ENCODE measurements at regions not wholly inside any gene's neighbourhood (a gene's known extent, or its start where the extent isn't known, plus 50 kb on each side); places are given as distances from the start of the nearest gene placed in this dataset.

DNA sequence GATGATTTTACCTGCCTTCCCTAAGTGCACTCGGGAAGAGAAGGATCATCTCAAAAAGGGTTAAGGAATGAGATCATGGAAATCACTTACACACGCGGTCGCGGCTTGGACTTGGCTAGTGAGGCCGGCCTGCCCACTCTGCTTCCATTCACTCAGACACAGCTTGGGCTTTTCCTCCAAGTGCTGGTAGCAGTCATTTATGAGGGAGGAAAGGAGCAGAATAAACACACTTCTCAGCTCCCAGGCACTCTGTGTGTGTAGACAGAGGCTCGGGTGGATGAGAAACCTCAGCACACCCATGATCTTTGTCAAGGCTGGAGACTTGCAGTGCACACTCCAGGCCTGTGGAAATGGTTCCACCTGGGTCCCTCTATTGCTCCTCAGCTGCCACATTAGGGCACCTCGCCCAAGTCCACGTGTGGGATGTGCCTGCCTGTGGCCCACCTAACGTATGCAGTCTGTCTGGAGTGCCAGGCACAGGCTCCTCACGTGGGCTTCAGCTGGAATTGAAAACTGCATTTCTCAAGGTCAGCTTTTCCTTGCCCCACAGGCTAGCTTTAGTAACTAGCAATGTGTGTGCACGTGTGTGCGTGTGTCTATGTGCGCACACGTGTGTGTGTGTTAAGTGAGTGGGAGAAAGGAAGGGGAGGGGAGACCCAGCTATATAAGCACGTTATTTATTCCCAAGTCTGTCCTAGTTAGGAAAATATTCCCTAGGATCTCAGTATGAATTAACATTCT lies 288.4 kb downstream of the SOX11 start:
- Mint-ChIP-seq H3K27ac (ENCODE audit: low read depth) (no peak overlapping the region), H3K27me3 (no peaks in the 10 kb centered on the region)

DNA sequence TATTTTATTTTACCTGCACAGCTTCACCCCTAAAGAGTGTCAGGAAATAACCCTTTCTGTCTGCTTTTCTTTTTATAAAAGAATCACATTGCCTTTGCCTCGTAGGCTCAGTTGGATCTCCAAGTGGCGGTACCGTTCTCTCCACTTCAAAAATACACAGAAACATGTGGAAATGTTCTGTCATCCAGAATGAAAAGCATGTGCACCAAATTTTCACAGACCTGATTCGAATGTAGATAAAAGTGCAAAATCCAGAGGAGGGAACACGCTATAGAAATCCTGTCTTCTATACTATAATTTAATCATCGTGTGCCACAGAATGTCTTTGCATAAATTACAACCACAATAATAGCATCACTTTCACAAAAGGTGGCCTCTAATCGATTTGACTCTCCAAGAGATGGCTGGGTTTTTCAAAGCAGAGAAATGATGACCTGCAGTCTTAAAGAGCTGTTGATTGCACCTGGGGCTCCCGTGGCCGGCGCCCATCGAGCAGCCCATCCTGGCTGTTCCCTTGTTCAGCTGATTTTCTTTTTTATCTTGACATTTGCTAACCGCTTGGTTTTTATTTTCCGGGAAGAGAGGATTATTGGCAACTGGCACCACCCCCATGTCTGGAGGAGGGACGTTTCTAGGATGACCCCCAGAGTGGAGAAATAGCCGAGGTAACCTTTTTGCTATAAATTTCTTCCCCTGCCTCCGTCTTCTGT lies 290.2 kb downstream of the SOX11 start:
- no peak overlapping the region for H3K4me3 Mint-ChIP-seq
- no peaks in the 10 kb centered on the region for H3K27me3 Mint-ChIP-seq
- no peaks in the 10 kb centered on the region for H3K36me3 Mint-ChIP-seq (ENCODE audit: insufficient read depth)
- ATAC-seq (replicated peaks; ENCODE audit: extremely low read depth, poor library complexity, severe bottlenecking) (no peak), DNase-seq (ENCODE audit: low spot score in 2 of 2) (no peak)
- H3K27ac Mint-ChIP-seq (ENCODE audit: low read depth): no peak overlapping the region
- peaks cover 12% of the 10 kb centered on the region for H3K9me3 Mint-ChIP-seq
- no peaks in the 10 kb centered on the region for H3K4me1 Mint-ChIP-seq

More for the DNA sequence above, 288.4 kb downstream of the SOX11 start:
- no peak for DNase-seq (ENCODE audit: low spot score in 2 of 2)
- H3K4me3 Mint-ChIP-seq: no peak overlapping the region
- H3K9me3 Mint-ChIP-seq: peaks cover 16% of the 10 kb centered on the region
- ATAC-seq (replicated peaks; ENCODE audit: extremely low read depth, poor library complexity, severe bottlenecking): no peak
- H3K36me3 Mint-ChIP-seq (ENCODE audit: insufficient read depth): no peaks in the 10 kb centered on the region
- no peaks in the 10 kb centered on the region for H3K4me1 Mint-ChIP-seq

- ATAC-seq (replicated peaks; ENCODE audit: extremely low read depth, poor library complexity, severe bottlenecking) (no peak), DNase-seq (ENCODE audit: low spot score in 2 of 2) (no peak)
- Mint-ChIP-seq H3K4me3 (no peak overlapping the region), H3K27me3 (no peaks in the 10 kb centered on the region), H3K27ac (ENCODE audit: low read depth) (no peak overlapping the region), H3K4me1 (no peaks in the 10 kb centered on the region), H3K9me3 (peaks cover 8% of the 10 kb centered on the region), H3K36me3 (ENCODE audit: insufficient read depth) (no peaks in the 10 kb centered on the region)
Measured at GRCh38 chr2:5982903-5983265, 290.7 kb downstream of the SOX11 start.

GRCh38 chr2:5983511-5984272 lies 291.5 kb downstream of the SOX11 start:
- Mint-ChIP-seq H3K9me3 (peaks cover 5% of the 10 kb centered on the region), H3K4me3 (no peak overlapping the region), H3K27me3 (no peaks in the 10 kb centered on the region), H3K36me3 (ENCODE audit: insufficient read depth) (no peaks in the 10 kb centered on the region), H3K4me1 (no peaks in the 10 kb centered on the region), H3K27ac (ENCODE audit: low read depth) (no peak overlapping the region)
- DNase-seq (ENCODE audit: low spot score in 2 of 2) (no peak), ATAC-seq (replicated peaks; ENCODE audit: extremely low read depth, poor library complexity, severe bottlenecking) (no peak)

DNA sequence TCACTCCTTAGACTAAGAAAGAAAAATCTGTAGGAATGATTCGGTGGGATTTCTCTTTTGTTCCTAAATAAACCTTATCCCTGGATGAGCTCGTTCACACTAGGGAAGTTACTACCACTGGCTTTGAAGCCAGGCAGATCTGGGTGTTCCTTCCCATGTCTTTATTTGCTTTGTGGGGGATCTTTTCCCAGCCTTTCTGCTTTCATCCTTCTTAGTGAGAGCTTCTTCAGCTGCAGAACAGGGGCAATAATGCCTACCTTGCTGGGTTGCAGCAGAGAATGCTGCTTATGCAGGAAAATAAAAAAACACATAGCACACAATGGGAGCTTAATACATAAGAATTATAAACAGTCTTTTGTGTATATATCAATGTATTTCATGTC lies 292.1 kb downstream of the SOX11 start:
- Mint-ChIP-seq H3K27ac (ENCODE audit: low read depth) (no peak overlapping the region), H3K4me1 (no peaks in the 10 kb centered on the region), H3K27me3 (no peaks in the 10 kb centered on the region), H3K9me3 (no peaks in the 10 kb centered on the region), H3K36me3 (ENCODE audit: insufficient read depth) (no peaks in the 10 kb centered on the region), H3K4me3 (no peak overlapping the region)
- ATAC-seq (replicated peaks; ENCODE audit: extremely low read depth, poor library complexity, severe bottlenecking) (no peak), DNase-seq (ENCODE audit: low spot score in 2 of 2) (no peak)

DNA sequence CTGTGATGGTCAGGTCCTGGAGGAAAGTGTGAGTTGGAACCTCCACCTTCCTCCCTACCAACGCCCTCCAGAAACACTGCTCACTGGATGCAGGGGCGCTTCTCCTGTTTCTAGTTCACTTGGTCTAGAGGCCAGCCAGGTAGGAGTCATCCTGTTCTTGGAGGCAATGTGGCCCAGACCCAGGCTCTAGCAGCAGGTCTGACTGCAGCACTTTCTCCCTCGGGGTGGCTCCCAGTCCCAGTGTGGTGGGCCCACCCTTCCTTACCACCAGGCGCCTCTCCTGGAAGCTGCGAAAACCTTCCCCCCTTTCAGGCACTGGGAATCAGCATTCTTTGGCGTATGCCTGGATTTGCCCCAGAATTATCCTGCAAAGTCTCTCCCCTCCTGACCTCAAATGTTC lies 292.8 kb downstream of the SOX11 start:
- no peak for ATAC-seq (replicated peaks; ENCODE audit: extremely low read depth, poor library complexity, severe bottlenecking)
- H3K9me3 Mint-ChIP-seq: no peaks in the 10 kb centered on the region
- no peaks in the 10 kb centered on the region for H3K36me3 Mint-ChIP-seq (ENCODE audit: insufficient read depth)
- H3K4me1 Mint-ChIP-seq: no peaks in the 10 kb centered on the region
- H3K4me3 Mint-ChIP-seq: no peak overlapping the region
- no peaks in the 10 kb centered on the region for H3K27me3 Mint-ChIP-seq
- no peak for DNase-seq (ENCODE audit: low spot score in 2 of 2)
- no peak overlapping the region for H3K27ac Mint-ChIP-seq (ENCODE audit: low read depth)

DNA sequence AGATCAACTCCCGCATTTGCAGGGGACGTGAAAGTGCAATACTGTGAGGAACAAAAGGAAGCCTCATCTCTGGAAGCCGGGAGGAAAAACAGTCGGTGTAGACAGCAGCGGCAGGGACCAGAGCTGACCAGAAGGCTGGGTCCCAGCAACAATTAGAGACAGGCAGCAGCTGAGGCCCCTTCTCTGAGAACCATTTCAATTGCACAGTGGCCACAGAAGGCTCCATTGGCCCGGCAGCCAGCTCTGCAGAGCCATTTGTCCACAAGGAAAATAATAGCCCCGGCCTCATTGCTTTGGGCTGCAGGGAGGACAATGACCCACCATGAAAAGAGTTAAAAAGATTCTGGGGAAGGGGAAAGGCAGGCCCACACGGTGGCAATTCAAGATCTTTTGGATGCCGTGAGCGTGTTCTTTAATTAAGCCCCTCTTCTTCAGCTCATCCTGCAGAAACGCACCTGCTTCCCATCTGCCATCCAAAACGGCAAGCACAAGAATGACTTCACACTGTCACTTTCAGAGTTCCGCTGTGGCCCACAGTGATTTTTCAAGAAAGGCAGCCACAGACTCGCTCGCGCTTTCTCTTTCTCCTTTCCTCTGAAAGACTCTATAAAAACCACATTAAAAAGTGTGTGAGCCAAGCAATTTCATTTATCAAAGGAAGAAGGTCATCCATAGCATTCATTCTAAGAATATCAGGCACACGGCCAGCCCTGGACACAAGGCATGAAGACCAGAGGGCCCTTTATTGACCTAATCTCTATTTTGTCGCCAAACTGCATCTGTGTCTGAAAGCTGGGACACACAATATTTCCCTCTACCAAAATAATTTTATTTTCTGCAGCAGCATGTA lies 293.6 kb downstream of the SOX11 start:
- H3K27ac Mint-ChIP-seq (ENCODE audit: low read depth): no peak overlapping the region
- no peaks in the 10 kb centered on the region for H3K4me1 Mint-ChIP-seq
- DNase-seq (ENCODE audit: low spot score in 2 of 2) (no peak), ATAC-seq (replicated peaks; ENCODE audit: extremely low read depth, poor library complexity, severe bottlenecking) (no peak)
- H3K36me3 Mint-ChIP-seq (ENCODE audit: insufficient read depth): no peaks in the 10 kb centered on the region
- H3K9me3 Mint-ChIP-seq: no peaks in the 10 kb centered on the region
- H3K4me3 Mint-ChIP-seq: no peak overlapping the region
- no peaks in the 10 kb centered on the region for H3K27me3 Mint-ChIP-seq

- H3K27ac Mint-ChIP-seq (ENCODE audit: low read depth): no peak overlapping the region
- no peaks in the 10 kb centered on the region for H3K9me3 Mint-ChIP-seq
- no peak overlapping the region for H3K4me3 Mint-ChIP-seq
- ATAC-seq (replicated peaks; ENCODE audit: extremely low read depth, poor library complexity, severe bottlenecking) (no peak), DNase-seq (ENCODE audit: low spot score in 2 of 2) (no peak)
- H3K4me1 Mint-ChIP-seq: no peaks in the 10 kb centered on the region
- no peaks in the 10 kb centered on the region for H3K27me3 Mint-ChIP-seq
- H3K36me3 Mint-ChIP-seq (ENCODE audit: insufficient read depth): no peaks in the 10 kb centered on the region
Measured at GRCh38 chr2:5986801-5987787, 294.9 kb downstream of the SOX11 start.

DNA sequence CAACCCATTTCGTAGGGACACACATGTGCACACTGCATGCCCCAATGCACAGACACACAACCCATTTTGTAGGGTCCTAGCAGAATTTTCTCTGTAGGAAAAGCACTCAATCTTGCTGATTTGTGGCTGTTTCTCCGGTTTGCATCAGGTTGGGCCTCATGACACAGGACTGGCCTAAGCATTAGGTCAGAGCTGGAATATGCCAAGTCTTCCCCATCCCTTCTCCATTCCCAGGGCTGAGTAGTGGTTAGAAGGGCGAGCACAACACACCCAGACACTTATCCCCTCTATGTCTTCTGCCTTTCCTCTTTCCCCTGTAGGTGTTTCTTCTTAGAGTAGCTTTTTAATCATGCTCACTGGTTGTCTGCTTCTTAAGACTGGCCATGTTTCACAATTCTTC lies 295.9 kb downstream of the SOX11 start:
- Mint-ChIP-seq H3K4me3 (no peak overlapping the region), H3K4me1 (no peaks in the 10 kb centered on the region), H3K36me3 (ENCODE audit: insufficient read depth) (no peaks in the 10 kb centered on the region), H3K9me3 (no peaks in the 10 kb centered on the region), H3K27me3 (no peaks in the 10 kb centered on the region), H3K27ac (ENCODE audit: low read depth) (no peak overlapping the region)
- DNase-seq (ENCODE audit: low spot score in 2 of 2): no peak
- no peak for ATAC-seq (replicated peaks; ENCODE audit: extremely low read depth, poor library complexity, severe bottlenecking)

- H3K36me3 Mint-ChIP-seq (ENCODE audit: insufficient read depth): no peaks in the 10 kb centered on the region
Measured at GRCh38 chr2:5990086-5990485, 297.9 kb downstream of the SOX11 start.

DNA sequence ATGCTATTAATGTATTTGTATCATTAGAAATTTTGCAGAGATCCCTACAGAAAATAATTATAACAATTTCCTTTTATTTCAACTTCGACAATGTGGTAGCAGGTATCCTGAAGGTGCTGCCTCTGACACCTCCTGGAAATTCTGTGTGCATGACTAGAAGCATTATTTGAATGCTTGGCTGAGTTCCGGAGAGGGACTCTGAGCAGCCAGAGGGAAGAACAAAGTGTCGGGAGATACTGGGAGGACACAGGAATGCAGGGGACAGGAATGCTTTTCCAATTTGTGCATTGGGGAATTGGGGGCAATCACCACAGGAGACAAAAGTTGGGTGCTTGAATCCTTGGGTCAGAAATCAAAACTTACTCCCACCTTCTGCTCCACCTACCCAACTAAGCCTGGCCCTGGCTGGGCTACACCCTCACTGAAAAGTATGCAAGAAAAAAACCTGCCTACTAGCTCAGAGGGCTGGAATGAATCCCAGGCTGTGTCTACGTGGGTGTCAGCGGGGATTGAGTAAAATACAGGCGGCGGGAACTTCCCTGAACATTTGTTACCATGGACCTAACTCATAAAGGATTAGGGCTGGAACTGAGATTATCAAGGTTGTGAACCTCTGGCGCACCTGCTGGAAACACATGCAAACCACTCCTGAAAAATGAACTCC lies 299.3 kb downstream of the SOX11 start:
- Mint-ChIP-seq H3K4me1 (no peaks in the 10 kb centered on the region), H3K4me3 (no peak overlapping the region), H3K27me3 (no peaks in the 10 kb centered on the region), H3K27ac (ENCODE audit: low read depth) (no peak overlapping the region), H3K9me3 (peaks cover 7% of the 10 kb centered on the region), H3K36me3 (ENCODE audit: insufficient read depth) (no peaks in the 10 kb centered on the region)
- no peak for ATAC-seq (replicated peaks; ENCODE audit: extremely low read depth, poor library complexity, severe bottlenecking)
- no peak for DNase-seq (ENCODE audit: low spot score in 2 of 2)

More at GRCh38 chr2:5990086-5990485, 297.9 kb downstream of the SOX11 start:
- H3K4me3 Mint-ChIP-seq: no peak overlapping the region
- no peaks in the 10 kb centered on the region for H3K4me1 Mint-ChIP-seq
- no peak for ATAC-seq (replicated peaks; ENCODE audit: extremely low read depth, poor library complexity, severe bottlenecking)
- H3K9me3 Mint-ChIP-seq: peaks cover 2% of the 10 kb centered on the region
- H3K27ac Mint-ChIP-seq (ENCODE audit: low read depth): no peak overlapping the region
- no peak for DNase-seq (ENCODE audit: low spot score in 2 of 2)
- no peaks in the 10 kb centered on the region for H3K27me3 Mint-ChIP-seq

Data from central memory CD8-positive, alpha-beta T cell (primary cell).